Mucosa of descending colon (tissue), 3 donors: ENCODE measurements at regions not wholly inside any gene's neighbourhood (a gene's known extent, or its start where the extent isn't known, plus 50 kb on each side); places are given as distances from the start of the nearest gene placed in this dataset.

Experiments used
- ATAC-seq: fragments of 200-7000 bp; cut with Tn5 transposase; one replicate; pipeline ENCODE4 v1.9.1; 2020; ENCODE audit warnings: mild to moderate bottlenecking, moderate library complexity
- DNase-seq, 3 donors: peaks; one replicate each; pipeline ENCODE4 v3.0.0-alpha.2; 2020
- H3K36me3 ChIP-seq: fragments of 200-600 bp; one replicate; pipeline ENCODE4 v1.8.0; 2021; ENCODE audit warnings: low read depth, mild to moderate bottlenecking
- H3K4me1 ChIP-seq: fragments of 200-600 bp; one replicate; pipeline ENCODE4 v1.8.0; 2021; ENCODE audit warnings: low read depth, mild to moderate bottlenecking
- H3K4me3 ChIP-seq: fragments of 200-600 bp; one replicate; pipeline ENCODE4 v1.8.0; 2021; ENCODE audit warnings: mild to moderate bottlenecking
- H3K9me3 ChIP-seq: fragments of 200-600 bp; one replicate; pipeline ENCODE4 v1.8.0; 2021; ENCODE audit warnings: mild to moderate bottlenecking
- intact Hi-C, 2 donors: fragments of 100-400 bp; cut with DNase I in 1 of 2; cut with micrococcal nuclease in 1 of 2; formaldehyde crosslinking; loops; one replicate each; pipeline versions ENCODE4 v1.11.0 to v1.11.1; 2022; cut with DNase I, micrococcal nuclease
- TF ChIP-seq, protein P1 (sequence below): fragments of 200-600 bp; IDR thresholded peaks from one replicate; pipeline ENCODE4 v1.8.0; 2022; ENCODE audit warnings: antibody characterized with exemption, mild to moderate bottlenecking
- donor health status: DM: no; HTN: no; CAD: no; lungs with moderate emphysema.
- donor health status: DM: no; HTN: no; CAD: no.
- donor health status: DM: no; HTN: yes; CAD: no.

DNA sequence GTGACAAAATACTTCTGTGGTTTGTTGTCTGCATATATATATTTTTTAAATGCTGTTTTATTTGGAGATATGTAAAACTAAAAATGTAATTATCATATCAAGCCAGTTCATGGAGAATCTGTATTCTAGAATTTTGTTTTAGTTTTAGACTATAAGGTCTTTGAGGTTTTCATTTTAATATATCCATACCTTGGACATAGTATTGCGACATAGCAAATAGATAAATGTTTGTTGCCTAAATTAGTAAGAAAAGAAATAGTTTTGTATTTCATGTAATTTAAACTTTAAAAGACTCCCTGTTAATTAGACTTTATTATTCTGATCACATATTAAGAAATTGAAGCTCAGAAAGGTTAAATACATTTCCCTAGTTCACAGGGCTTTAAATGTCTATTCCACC lies 472.9 kb downstream of the GBA3 start:
- TF ChIP-seq, protein P1, sequence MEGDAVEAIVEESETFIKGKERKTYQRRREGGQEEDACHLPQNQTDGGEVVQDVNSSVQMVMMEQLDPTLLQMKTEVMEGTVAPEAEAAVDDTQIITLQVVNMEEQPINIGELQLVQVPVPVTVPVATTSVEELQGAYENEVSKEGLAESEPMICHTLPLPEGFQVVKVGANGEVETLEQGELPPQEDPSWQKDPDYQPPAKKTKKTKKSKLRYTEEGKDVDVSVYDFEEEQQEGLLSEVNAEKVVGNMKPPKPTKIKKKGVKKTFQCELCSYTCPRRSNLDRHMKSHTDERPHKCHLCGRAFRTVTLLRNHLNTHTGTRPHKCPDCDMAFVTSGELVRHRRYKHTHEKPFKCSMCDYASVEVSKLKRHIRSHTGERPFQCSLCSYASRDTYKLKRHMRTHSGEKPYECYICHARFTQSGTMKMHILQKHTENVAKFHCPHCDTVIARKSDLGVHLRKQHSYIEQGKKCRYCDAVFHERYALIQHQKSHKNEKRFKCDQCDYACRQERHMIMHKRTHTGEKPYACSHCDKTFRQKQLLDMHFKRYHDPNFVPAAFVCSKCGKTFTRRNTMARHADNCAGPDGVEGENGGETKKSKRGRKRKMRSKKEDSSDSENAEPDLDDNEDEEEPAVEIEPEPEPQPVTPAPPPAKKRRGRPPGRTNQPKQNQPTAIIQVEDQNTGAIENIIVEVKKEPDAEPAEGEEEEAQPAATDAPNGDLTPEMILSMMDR, result no peak
- H3K4me3 ChIP-seq, result no peak overlapping the region
- intact Hi-C loops, result no loop called here
- H3K36me3 ChIP-seq, result no peaks in the 10 kb centered on the region
- ATAC-seq (no peak), DNase-seq (no peak)
- no peaks in the 10 kb centered on the region for H3K9me3 ChIP-seq
- H3K4me1 ChIP-seq, result peaks cover 10% of the 10 kb centered on the region

DNA sequence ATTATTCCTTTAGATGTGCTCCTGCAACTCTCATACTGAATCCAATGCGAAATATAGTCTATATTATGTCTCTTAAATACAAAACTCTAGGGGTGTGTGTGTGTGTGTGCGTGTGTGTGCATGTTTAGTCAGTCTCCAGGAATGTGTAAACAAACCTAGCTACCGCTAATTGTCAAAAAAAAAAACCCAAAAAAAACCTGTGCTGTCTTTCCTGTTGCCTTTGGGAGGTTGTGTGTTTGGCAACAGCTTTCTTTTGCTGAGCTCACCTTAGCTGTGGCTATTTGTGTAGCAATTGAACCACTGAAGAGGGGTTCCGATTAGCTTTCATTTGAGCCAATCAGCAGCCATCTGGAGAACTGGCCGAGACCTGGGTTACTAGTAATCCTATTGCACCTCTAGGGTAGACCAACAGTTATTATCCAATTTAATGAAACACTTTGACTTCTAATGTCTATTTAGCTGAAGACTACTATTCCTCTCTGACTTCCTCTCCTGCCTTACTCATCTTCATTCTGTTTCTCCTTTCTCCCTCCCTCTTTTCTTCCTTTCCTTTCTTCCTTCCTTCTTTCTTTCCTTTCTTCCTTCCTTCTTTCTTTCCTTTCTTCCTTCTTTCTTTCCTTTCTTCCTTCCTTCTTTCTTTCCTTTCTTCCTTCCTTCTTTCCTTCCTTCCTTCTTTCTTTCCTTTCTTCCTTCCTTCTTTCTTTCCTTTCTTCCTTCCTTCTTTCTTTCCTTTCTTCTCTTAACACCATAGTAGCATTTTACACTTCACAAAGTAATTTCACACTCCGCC lies 471.1 kb downstream of the GBA3 start:
- intact Hi-C loops, result no loop called here
- Histone ChIP-seq H3K4me1 (peaks cover under 1% of the 10 kb centered on the region), H3K4me3 (no peak overlapping the region), H3K36me3 (no peaks in the 10 kb centered on the region), H3K9me3 (no peaks in the 10 kb centered on the region)
- no peak for ATAC-seq
- TF ChIP-seq, protein P1, result no peak
- DNase-seq, result no peak

DNA sequence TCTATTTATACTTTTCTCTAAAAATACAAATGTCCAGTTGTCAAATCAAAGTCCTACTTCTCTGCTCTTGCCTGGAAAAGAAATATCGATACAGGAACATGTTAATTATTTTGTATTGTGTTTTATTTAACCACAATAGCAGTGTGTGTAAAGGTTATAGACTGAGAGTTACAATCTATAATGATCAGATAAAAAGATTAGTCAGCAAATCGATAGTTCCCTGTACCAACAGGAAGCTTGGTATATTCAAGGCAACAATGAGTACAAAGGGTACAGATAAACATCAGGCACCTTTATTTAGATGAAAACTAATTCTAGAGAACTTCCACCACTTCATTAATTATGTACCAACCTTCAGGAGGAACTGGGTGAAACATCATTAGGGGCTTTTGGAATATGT lies 469.5 kb downstream of the GBA3 start:
- H3K4me3 ChIP-seq, result no peak overlapping the region
- TF ChIP-seq, protein P1, result no peak
- no peaks in the 10 kb centered on the region for H3K36me3 ChIP-seq
- ATAC-seq, result no peak
- intact Hi-C loops, result no loop called here
- no peaks in the 10 kb centered on the region for H3K4me1 ChIP-seq
- DNase-seq, result no peak
- no peaks in the 10 kb centered on the region for H3K9me3 ChIP-seq

DNA sequence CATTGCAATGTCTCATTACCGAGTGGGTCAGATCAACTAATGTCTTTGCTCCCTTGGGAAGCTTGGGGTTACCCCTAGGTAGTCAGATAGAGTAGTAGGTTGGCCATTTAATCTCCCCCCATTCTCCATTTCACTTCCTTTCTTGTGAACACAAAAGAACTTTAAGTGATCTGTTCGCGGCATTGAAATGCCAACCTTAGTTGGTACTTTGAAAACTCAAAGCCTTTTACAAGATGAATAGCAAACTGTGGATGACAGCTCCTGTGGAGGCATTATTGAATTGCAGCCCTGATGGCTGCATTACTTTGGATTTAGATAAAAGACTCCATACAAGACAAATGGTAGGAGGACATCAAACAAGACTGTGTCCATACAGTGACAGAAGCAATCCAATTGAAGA lies 469.1 kb downstream of the GBA3 start:
- H3K4me3 ChIP-seq, result no peak overlapping the region
- DNase-seq (no peak), ATAC-seq (no peak)
- TF ChIP-seq, protein P1, result no peak
- no peaks in the 10 kb centered on the region for H3K9me3 ChIP-seq
- intact Hi-C loops, result no loop called here
- no peaks in the 10 kb centered on the region for H3K4me1 ChIP-seq
- H3K36me3 ChIP-seq, result no peaks in the 10 kb centered on the region

DNA sequence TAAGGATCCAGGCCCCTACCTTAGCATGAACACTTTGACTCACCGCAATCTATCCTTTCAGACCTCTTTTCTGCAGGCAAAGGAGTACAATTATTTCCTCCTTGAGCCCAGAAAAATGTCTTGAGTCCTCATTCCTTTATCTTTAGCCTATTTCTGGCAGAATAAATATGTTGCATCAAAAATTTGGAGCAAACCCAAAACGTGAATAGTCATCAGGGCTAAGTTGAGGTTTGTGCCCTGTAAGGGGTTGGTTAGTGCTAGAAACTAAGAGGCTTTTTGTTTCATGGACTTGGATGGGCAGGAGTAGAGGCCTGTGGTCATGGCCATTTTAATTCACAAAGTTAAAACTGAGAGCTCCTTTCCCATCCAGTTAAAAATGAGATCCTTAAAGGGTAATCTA lies 460.3 kb downstream of the GBA3 start:
- no peak for ATAC-seq
- Histone ChIP-seq H3K4me3 (no peak overlapping the region), H3K36me3 (no peaks in the 10 kb centered on the region), H3K4me1 (no peaks in the 10 kb centered on the region), H3K9me3 (no peaks in the 10 kb centered on the region)
- intact Hi-C loops, result no loop called here
- no peak for DNase-seq
- TF ChIP-seq, protein P1, result no peak

DNA sequence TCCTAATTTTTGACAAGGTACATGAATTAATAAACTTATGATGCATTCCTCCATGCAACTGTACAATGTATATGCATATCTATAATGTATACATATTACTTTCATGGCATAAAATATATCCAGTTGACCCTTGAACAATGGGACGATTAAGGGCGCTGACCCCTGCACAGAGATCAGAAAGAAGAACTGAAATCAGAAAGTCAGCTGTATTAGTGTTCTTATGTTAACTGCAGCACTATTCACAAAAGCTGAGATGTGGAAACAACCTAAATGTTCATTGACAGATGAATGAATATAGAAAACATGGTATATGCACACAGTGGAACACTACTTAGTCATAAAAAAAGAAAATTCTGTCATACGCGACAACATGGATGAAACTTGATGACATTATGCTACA lies 457.1 kb downstream of the GBA3 start:
- TF ChIP-seq, protein P1, result no peak
- ATAC-seq, result no peak
- H3K9me3 ChIP-seq, result no peaks in the 10 kb centered on the region
- no peaks in the 10 kb centered on the region for H3K4me1 ChIP-seq
- intact Hi-C loops, result no loop called here
- H3K4me3 ChIP-seq, result no peak overlapping the region
- H3K36me3 ChIP-seq, result no peaks in the 10 kb centered on the region
- DNase-seq, result no peak
